ENCODE measurements at regions not wholly inside any gene's neighbourhood (a gene's known extent, or its start where the extent isn't known, plus 50 kb on each side); places are given as distances from the start of the nearest gene placed in this dataset.

GRCh38 chr21:38570596-38570995, 72.3 kb upstream of the ERG start:
- TF ChIP-seq CTCF (IDR thresholded peaks at IDR 0.05; ENCODE audit: insufficient read depth, low read length, poor library complexity, severe bottlenecking) (no peak), EZH2phosphoT487 (conservative IDR thresholded peaks at IDR 0.05; ENCODE audit: low read length) (no peak)

Measured in SU-DHL-6 (cell line).